ENCODE measurements at regions not wholly inside any gene's neighbourhood (a gene's known extent, or its start where the extent isn't known, plus 50 kb on each side); places are given as distances from the start of the nearest gene placed in this dataset.
"Not testable (repeated sequence)": the region's sequence is repeated elsewhere in the genome, so short reads cannot be mapped to it uniquely, and the experiment has no call there.

GRCh38 chr2:75432761-75433361 lies 127.9 kb downstream of the EVA1A start:
- no peaks in the 10 kb centered on the region for H3F3A ChIP-seq (ENCODE audit: low read length, unreplicated experiment)
- no peak overlapping the region for H2AFZ ChIP-seq (ENCODE audit: low read length)
- H4K20me1 ChIP-seq (ENCODE audit: low read length), result no peaks in the 10 kb centered on the region
- peaks cover 5% of the 10 kb centered on the region; the same call in 1 of the 2 replicates for H3K4me1 ChIP-seq (ENCODE audit: insufficient read depth, low read length)
- no peak overlapping the region for H3K9ac ChIP-seq (ENCODE audit: low read length)
- H3K9me3 ChIP-seq (ENCODE audit: low read length), result no peaks in the 10 kb centered on the region
- CTCF ChIA-PET, result no interaction called here
- ATAC-seq (no peak), DNase-seq (no peak)
- H3K27me3 ChIP-seq (ENCODE audit: low read length), result no peaks in the 10 kb centered on the region
- H3K4me3 ChIP-seq (ENCODE audit: low read length), result no peak overlapping the region
- H3K9me2 ChIP-seq (replicated peaks; ENCODE audit: low read length), result no peaks in the 10 kb centered on the region
- POLR2A ChIA-PET (ENCODE audit: unreplicated experiment), result no interaction called here
- no peaks in the 10 kb centered on the region for H3K36me3 ChIP-seq (ENCODE audit: low read depth, low read length)
- TF ChIP-seq CTCF (conservative IDR thresholded peaks at IDR 0.05; ENCODE audit: low read depth, low read length), result no peak
- no peak for TF ChIP-seq EZH2 (IDR thresholded peaks at IDR 0.05; ENCODE audit: low read length, unreplicated experiment)
- no peak for TF ChIP-seq EZH2phosphoT487 (IDR thresholded peaks at IDR 0.05; ENCODE audit: borderline replicate concordance, low read length)
- H3K4me2 ChIP-seq (ENCODE audit: low read length), result no peak overlapping the region
- H3K79me2 ChIP-seq (ENCODE audit: low read length), result no peaks in the 10 kb centered on the region
- no TSS peak for BruUV-seq (replicated peaks)
- intact Hi-C loops (cut with micrococcal nuclease), result no loop called here
- no peak overlapping the region for H3K27ac ChIP-seq (ENCODE audit: low read length)

- intact Hi-C loops (cut with micrococcal nuclease), result no loop called here
- H3K27me3 ChIP-seq (ENCODE audit: low read length), result no peaks in the 10 kb centered on the region
- H3K79me2 ChIP-seq (ENCODE audit: low read length), result no peaks in the 10 kb centered on the region
- H3K4me2 ChIP-seq (ENCODE audit: low read length), result no peak overlapping the region
- no peaks in the 10 kb centered on the region for H3K9me2 ChIP-seq (replicated peaks; ENCODE audit: low read length)
- no peak overlapping the region for H3K4me3 ChIP-seq (ENCODE audit: low read length)
- H4K20me1 ChIP-seq (ENCODE audit: low read length), result no peaks in the 10 kb centered on the region
- no peak overlapping the region for H3K9ac ChIP-seq (ENCODE audit: low read length)
- no TSS peak for BruUV-seq (replicated peaks)
- H3K27ac ChIP-seq (ENCODE audit: low read length), result no peak overlapping the region
- H2AFZ ChIP-seq (ENCODE audit: low read length), result no peak overlapping the region
- no peaks in the 10 kb centered on the region for H3K9me3 ChIP-seq (ENCODE audit: low read length)
- no peaks in the 10 kb centered on the region for H3F3A ChIP-seq (ENCODE audit: low read length, unreplicated experiment)
- peaks cover 6% of the 10 kb centered on the region; the same call in 1 of the 2 replicates for H3K4me1 ChIP-seq (ENCODE audit: insufficient read depth, low read length)
- no peaks in the 10 kb centered on the region for H3K36me3 ChIP-seq (ENCODE audit: low read depth, low read length)
- ChIA-PET CTCF (no interaction called here), POLR2A (ENCODE audit: unreplicated experiment) (no interaction called here)
- no peak for TF ChIP-seq CTCF (conservative IDR thresholded peaks at IDR 0.05; ENCODE audit: low read depth, low read length)
- no peak for TF ChIP-seq EZH2 (IDR thresholded peaks at IDR 0.05; ENCODE audit: low read length, unreplicated experiment)
- TF ChIP-seq EZH2phosphoT487 (IDR thresholded peaks at IDR 0.05; ENCODE audit: borderline replicate concordance, low read length), result no peak
- ATAC-seq (no peak), DNase-seq (peak; percentile 15)
Measured at GRCh38 chr2:75431763-75432162, 129.0 kb downstream of the EVA1A start.

GRCh38 chr2:75431276-75431675 lies 129.5 kb downstream of the EVA1A start:
- no peaks in the 10 kb centered on the region for H3K27me3 ChIP-seq (ENCODE audit: low read length)
- no peaks in the 10 kb centered on the region for H3K36me3 ChIP-seq (ENCODE audit: low read depth, low read length)
- H2AFZ ChIP-seq (ENCODE audit: low read length), result no peak overlapping the region
- POLR2A ChIA-PET (ENCODE audit: unreplicated experiment), result no interaction called here
- intact Hi-C loops (cut with micrococcal nuclease), result no loop called here
- H3K9ac ChIP-seq (ENCODE audit: low read length), result no peak overlapping the region
- ATAC-seq (no peak), DNase-seq (no peak)
- CTCF ChIA-PET, result no interaction called here
- H3F3A ChIP-seq (ENCODE audit: low read length, unreplicated experiment), result no peaks in the 10 kb centered on the region
- no peaks in the 10 kb centered on the region for H3K9me2 ChIP-seq (replicated peaks; ENCODE audit: low read length)
- no peak overlapping the region for H3K4me2 ChIP-seq (ENCODE audit: low read length)
- TF ChIP-seq EZH2phosphoT487 (IDR thresholded peaks at IDR 0.05; ENCODE audit: borderline replicate concordance, low read length) (no peak), EZH2 (IDR thresholded peaks at IDR 0.05; ENCODE audit: low read length, unreplicated experiment) (no peak), CTCF (conservative IDR thresholded peaks at IDR 0.05; ENCODE audit: low read depth, low read length) (no peak)
- H3K79me2 ChIP-seq (ENCODE audit: low read length), result no peaks in the 10 kb centered on the region
- no peak overlapping the region for H3K27ac ChIP-seq (ENCODE audit: low read length)
- BruUV-seq (replicated peaks), result no TSS peak
- H3K4me3 ChIP-seq (ENCODE audit: low read length), result no peak overlapping the region
- peaks cover 6% of the 10 kb centered on the region; the same call in 1 of the 2 replicates for H3K4me1 ChIP-seq (ENCODE audit: insufficient read depth, low read length)
- H3K9me3 ChIP-seq (ENCODE audit: low read length), result no peaks in the 10 kb centered on the region
- no peaks in the 10 kb centered on the region for H4K20me1 ChIP-seq (ENCODE audit: low read length)

GRCh38 chr2:75430449-75430848 lies 130.3 kb downstream of the EVA1A start:
- H3K27me3 ChIP-seq (ENCODE audit: low read length); H3K4me2 ChIP-seq (ENCODE audit: low read length); H3K4me1 ChIP-seq (ENCODE audit: insufficient read depth, low read length); intact Hi-C loops (cut with micrococcal nuclease); H2AFZ ChIP-seq (ENCODE audit: low read length); DNase-seq; H3K4me3 ChIP-seq (ENCODE audit: low read length); H3K79me2 ChIP-seq (ENCODE audit: low read length); H4K20me1 ChIP-seq (ENCODE audit: low read length); CTCF ChIA-PET; ATAC-seq; H3K36me3 ChIP-seq (ENCODE audit: low read depth, low read length); H3K9me3 ChIP-seq (ENCODE audit: low read length); H3K9me2 ChIP-seq (replicated peaks; ENCODE audit: low read length); H3K9ac ChIP-seq (ENCODE audit: low read length); H3F3A ChIP-seq (ENCODE audit: low read length, unreplicated experiment); POLR2A ChIA-PET (ENCODE audit: unreplicated experiment); BruUV-seq (replicated peaks); H3K27ac ChIP-seq (ENCODE audit: low read length): not testable (repeated sequence)
